Lung (tissue), 11 donors: ENCODE measurements at regions not wholly inside any gene's neighbourhood (a gene's known extent, or its start where the extent isn't known, plus 50 kb on each side); places are given as distances from the start of the nearest gene placed in this dataset.
"Not testable (repeated sequence)": the region's sequence is repeated elsewhere in the genome, so short reads cannot be mapped to it uniquely, and the experiment has no call there.

Source experiments
- ATAC-seq: fragments of 200-7000 bp; cut with Tn5 transposase; one replicate; pipeline ENCODE4 v1.9.1; 2020; ENCODE audit warnings: moderate number of reproducible peaks; ENCODE audit not compliant: insufficient read depth, low FRiP score
- DNase-seq, 3 donors: peaks; one replicate each; pipeline ENCODE4 v3.0.0-alpha.2; 2013 to 2017
- H3K27ac ChIP-seq, 2 donors: one replicate each; pipeline ENCODE4 v1.5.1; 2013; ENCODE audit warnings: mild to moderate bottlenecking in 2 of 2, moderate library complexity in 2 of 2, control low read depth in 1 of 2, inconsistent platforms in 1 of 2, low read depth in 1 of 2, low read length in 1 of 2
- H3K27me3 ChIP-seq, 3 donors: one replicate each; pipeline ENCODE4 v1.5.1; 2013; ENCODE audit warnings: low read length in 2 of 3; ENCODE audit not compliant: control insufficient read depth in 3 of 3, insufficient read depth in 3 of 3
- H3K36me3 ChIP-seq, 4 donors: one replicate each; pipeline ENCODE4 v1.5.1; 2013; ENCODE audit warnings: low read length in 4 of 4, mild to moderate bottlenecking in 1 of 4, moderate library complexity in 1 of 4; ENCODE audit not compliant: control insufficient read depth in 4 of 4, insufficient read depth in 4 of 4
- H3K4me1 ChIP-seq, 5 donors: one replicate each; pipeline ENCODE4 v1.5.1; 2013; ENCODE audit warnings: low read length in 5 of 5, mild to moderate bottlenecking in 2 of 5, moderate library complexity in 1 of 5; ENCODE audit not compliant: control insufficient read depth in 5 of 5, insufficient read depth in 5 of 5
- H3K4me3 ChIP-seq: one replicate; pipeline ENCODE4 v1.5.1; 2013; ENCODE audit warnings: mild to moderate bottlenecking, control low read depth, moderate library complexity
- H3K9ac ChIP-seq, 2 donors: one replicate each; pipeline ENCODE4 v1.5.1; 2013; ENCODE audit warnings: low read length in 2 of 2, control low read depth in 1 of 2; ENCODE audit not compliant: insufficient read depth in 1 of 2
- H3K9me3 ChIP-seq, 4 donors: one replicate each; pipeline ENCODE4 v1.5.1; 2013; ENCODE audit warnings: low read length in 3 of 4, mild to moderate bottlenecking in 1 of 4, moderate library complexity in 1 of 4; ENCODE audit not compliant: control insufficient read depth in 4 of 4, insufficient read depth in 3 of 4
- CTCF ChIP-seq: IDR thresholded peaks from 2 replicates; pipeline ENCODE4 v1.5.1; 2012; ENCODE audit warnings: mild to moderate bottlenecking; ENCODE audit errors: control extremely low read depth, extremely low read depth
- WGBS, 2 donors: extraction: QIAGEN DNeasy Blood & Tissue Kit; methylation state at CpG; one replicate each; pipeline ENCODE4 v1.1.7; 2013; 5-methylcytosine and 5-hydroxymethylcytosine counted together
- donor health status: control.
- donor health status: control.
- donor health status: Bipolar disorder and iron deficiency.
- donor health status: healthy.
- donor health status: DM: yes; HTN: yes; CAD: no.

- no peak for TF ChIP-seq CTCF
- Histone ChIP-seq H3K27ac (no peak overlapping the region), H3K9me3 (peaks cover 0 to 17% (median 2%) of the 10 kb centered on the region in 4 donors), H3K4me1 (no peaks in the 10 kb centered on the region), H3K4me3 (no peak overlapping the region), H3K9ac (no peak overlapping the region), H3K36me3 (no peaks in the 10 kb centered on the region), H3K27me3 (no peaks in the 10 kb centered on the region)
- no peak for ATAC-seq
- DNase-seq = no peak
- WGBS, 2 donors = 65 to 74% methylated on average over 2 of the region's 2 CpGs
Observed at GRCh38 chr2:2777213-2777612, 446.1 kb upstream of the MYT1L start.

- H3K4me1 ChIP-seq = no peaks in the 10 kb centered on the region
- H3K9me3 ChIP-seq = peaks cover 0 to 11% (median 1%) of the 10 kb centered on the region in 4 donors
- DNase-seq = no peak
- no peak for TF ChIP-seq CTCF
- no peak for ATAC-seq
- WGBS, 2 donors = 65 to 77% methylated on average over 2 of the region's 2 CpGs
- H3K27ac ChIP-seq = no peak overlapping the region
- H3K9ac ChIP-seq = no peak overlapping the region
- no peaks in the 10 kb centered on the region for H3K36me3 ChIP-seq
- no peak overlapping the region for H3K4me3 ChIP-seq
- H3K27me3 ChIP-seq = no peaks in the 10 kb centered on the region
Observed at GRCh38 chr2:2775018-2775417, 443.9 kb upstream of the MYT1L start.

- peaks cover 0 to 6% (median 0%) of the 10 kb centered on the region in 4 donors for H3K9me3 ChIP-seq
- no peak for DNase-seq
- H3K9ac ChIP-seq = no peak overlapping the region
- H3K27me3 ChIP-seq = no peaks in the 10 kb centered on the region
- no peak for ATAC-seq
- no peak overlapping the region for H3K27ac ChIP-seq
- no peak for TF ChIP-seq CTCF
- H3K4me1 ChIP-seq = no peaks in the 10 kb centered on the region
- WGBS, 2 donors = 84 to 94% methylated on average over 8 of the region's 8 CpGs
- H3K4me3 ChIP-seq = no peak overlapping the region
- H3K36me3 ChIP-seq = no peaks in the 10 kb centered on the region
Observed at GRCh38 chr2:2773692-2774091, 442.6 kb upstream of the MYT1L start.

- not testable (repeated sequence) for H3K4me1 ChIP-seq, H3K9me3 ChIP-seq, H3K27ac ChIP-seq, H3K36me3 ChIP-seq, H3K27me3 ChIP-seq, H3K4me3 ChIP-seq, H3K9ac ChIP-seq, ATAC-seq, DNase-seq
- 82 to 83% methylated on average over 11 of the region's 11 CpGs for WGBS, 2 donors
Observed at GRCh38 chr2:2773080-2773479, 442.0 kb upstream of the MYT1L start.
